G401 (cell line): ENCODE measurements at regions not wholly inside any gene's neighbourhood (a gene's known extent, or its start where the extent isn't known, plus 50 kb on each side); places are given as distances from the start of the nearest gene placed in this dataset.

Experiments
- DNase-seq: peaks from one replicate; pipeline ENCODE4 v3.0.0-alpha.2; 2015; ENCODE audit warnings: low spot score
- in situ Hi-C: cut with HindIII; loops from 2 replicates; pipeline ENCODE4 v1.10.0; 2016; ENCODE audit warnings: low sequenced_read_pairs, mixed read lengths

- DNase-seq, result no peak
- in situ Hi-C loops, result no loop called here
Observed at GRCh38 chr7:84654273-84654672, 459.7 kb upstream of the SEMA3A start.

GRCh38 chr7:84651876-84652275 lies 457.3 kb upstream of the SEMA3A start:
- in situ Hi-C loops, result no loop called here
- peak; percentile 12 for DNase-seq

- no peak for DNase-seq
- in situ Hi-C loops, result no loop called here
Observed at GRCh38 chr7:84647797-84648757, 453.5 kb upstream of the SEMA3A start.

GRCh38 chr7:84642611-84643010 lies 448.0 kb upstream of the SEMA3A start:
- no peak for DNase-seq
- in situ Hi-C loops, result no loop called here

GRCh38 chr7:84640637-84641036 lies 446.0 kb upstream of the SEMA3A start:
- no peak for DNase-seq
- in situ Hi-C loops, result no loop called here

GRCh38 chr7:84638339-84638697 lies 443.7 kb upstream of the SEMA3A start:
- no peak for DNase-seq
- in situ Hi-C loops, result no loop called here

GRCh38 chr7:84637568-84638338 lies 443.2 kb upstream of the SEMA3A start:
- DNase-seq, result no peak
- in situ Hi-C loops, result no loop called here

GRCh38 chr7:84631913-84632312 lies 437.3 kb upstream of the SEMA3A start:
- DNase-seq, result no peak
- in situ Hi-C loops, result no loop called here

- in situ Hi-C loops, result no loop called here
- no peak for DNase-seq
Observed at GRCh38 chr7:84629640-84630318, 435.2 kb upstream of the SEMA3A start.

GRCh38 chr7:84629216-84629615 lies 434.6 kb upstream of the SEMA3A start:
- no peak for DNase-seq
- in situ Hi-C loops, result no loop called here

GRCh38 chr7:84627250-84627649 lies 432.7 kb upstream of the SEMA3A start:
- no peak for DNase-seq
- in situ Hi-C loops, result no loop called here

- in situ Hi-C loops, result no loop called here
- DNase-seq, result no peak
Observed at GRCh38 chr7:84624927-84625326, 430.3 kb upstream of the SEMA3A start.

- DNase-seq, result no peak
- in situ Hi-C loops, result no loop called here
Observed at GRCh38 chr7:84624527-84624926, 429.9 kb upstream of the SEMA3A start.

- no peak for DNase-seq
- in situ Hi-C loops, result no loop called here
Observed at GRCh38 chr7:84617265-84618030, 422.9 kb upstream of the SEMA3A start.

GRCh38 chr7:84614821-84615501 lies 420.4 kb upstream of the SEMA3A start:
- DNase-seq, result no peak
- in situ Hi-C loops, result no loop called here

- in situ Hi-C loops, result no loop called here
- DNase-seq, result no peak
Observed at GRCh38 chr7:84612981-84613681, 418.5 kb upstream of the SEMA3A start.

- in situ Hi-C loops, result no loop called here
- DNase-seq, result no peak
Observed at GRCh38 chr7:84611391-84611790, 416.8 kb upstream of the SEMA3A start.

GRCh38 chr7:84610390-84610789 lies 415.8 kb upstream of the SEMA3A start:
- in situ Hi-C loops, result no loop called here
- DNase-seq, result no peak
